ENCODE measurements at regions not wholly inside any gene's neighbourhood (a gene's known extent, or its start where the extent isn't known, plus 50 kb on each side); places are given as distances from the start of the nearest gene placed in this dataset.

GRCh38 chr11:25920356-25920755 is 411.6 kb upstream of the ANO3 start:
- Histone ChIP-seq H3K36me3 (replicated peaks) (no peaks in the 10 kb centered on the region), H3K27ac (no peak overlapping the region), H3K27me3 (replicated peaks) (no peaks in the 10 kb centered on the region), H3K4me3 (ENCODE audit: low read depth, low read length) (no peak overlapping the region)
- no peak for TF ChIP-seq CTCF (IDR thresholded peaks at IDR 0.05; ENCODE audit: low read depth, low read length, missing control alignments)
- in situ Hi-C loops (cut with HindIII; ENCODE audit: low pct_ligation_motif_present, low sequenced_read_pairs): no loop called here
- no peak for DNase-seq

- in situ Hi-C loops (cut with HindIII; ENCODE audit: low pct_ligation_motif_present, low sequenced_read_pairs): no loop called here
- Histone ChIP-seq H3K4me3 (ENCODE audit: low read depth, low read length) (no peak overlapping the region), H3K27ac (no peak overlapping the region), H3K27me3 (replicated peaks) (no peaks in the 10 kb centered on the region), H3K36me3 (replicated peaks) (no peaks in the 10 kb centered on the region)
- DNase-seq: no peak
- TF ChIP-seq CTCF (IDR thresholded peaks at IDR 0.05; ENCODE audit: low read depth, low read length, missing control alignments): no peak
These were observed 407.3 kb upstream of the ANO3 start for GRCh38 chr11:25924586-25924985.

- Histone ChIP-seq H3K4me3 (ENCODE audit: low read depth, low read length) (no peak overlapping the region), H3K36me3 (replicated peaks) (no peaks in the 10 kb centered on the region), H3K27me3 (replicated peaks) (no peaks in the 10 kb centered on the region), H3K27ac (no peak overlapping the region)
- no peak for TF ChIP-seq CTCF (IDR thresholded peaks at IDR 0.05; ENCODE audit: low read depth, low read length, missing control alignments)
- in situ Hi-C loops (cut with HindIII; ENCODE audit: low pct_ligation_motif_present, low sequenced_read_pairs): no loop called here
- no peak for DNase-seq
These were observed 406.6 kb upstream of the ANO3 start for GRCh38 chr11:25925359-25925758.

GRCh38 chr11:25927411-25927953 is 404.4 kb upstream of the ANO3 start:
- Histone ChIP-seq H3K4me3 (ENCODE audit: low read depth, low read length) (no peak overlapping the region), H3K27ac (no peak overlapping the region), H3K27me3 (replicated peaks) (no peaks in the 10 kb centered on the region), H3K36me3 (replicated peaks) (no peaks in the 10 kb centered on the region)
- in situ Hi-C loops (cut with HindIII; ENCODE audit: low pct_ligation_motif_present, low sequenced_read_pairs): no loop called here
- no peak for TF ChIP-seq CTCF (IDR thresholded peaks at IDR 0.05; ENCODE audit: low read depth, low read length, missing control alignments)
- DNase-seq: peak; percentile 9

- no peak overlapping the region for H3K4me3 ChIP-seq (ENCODE audit: low read depth, low read length)
- no peak for TF ChIP-seq CTCF (IDR thresholded peaks at IDR 0.05; ENCODE audit: low read depth, low read length, missing control alignments)
- in situ Hi-C loops (cut with HindIII; ENCODE audit: low pct_ligation_motif_present, low sequenced_read_pairs): no loop called here
- no peaks in the 10 kb centered on the region for H3K27me3 ChIP-seq (replicated peaks)
- no peaks in the 10 kb centered on the region for H3K36me3 ChIP-seq (replicated peaks)
- no peak overlapping the region for H3K27ac ChIP-seq
- DNase-seq: no peak
These were observed 403.9 kb upstream of the ANO3 start for GRCh38 chr11:25928076-25928475.

GRCh38 chr11:25938952-25939351 is 393.0 kb upstream of the ANO3 start:
- Histone ChIP-seq H3K27ac (no peak overlapping the region), H3K27me3 (replicated peaks) (no peaks in the 10 kb centered on the region), H3K36me3 (replicated peaks) (no peaks in the 10 kb centered on the region), H3K4me3 (ENCODE audit: low read depth, low read length) (no peak overlapping the region)
- in situ Hi-C loops (cut with HindIII; ENCODE audit: low pct_ligation_motif_present, low sequenced_read_pairs): no loop called here
- no peak for DNase-seq
- no peak for TF ChIP-seq CTCF (IDR thresholded peaks at IDR 0.05; ENCODE audit: low read depth, low read length, missing control alignments)

Data from brain microvascular endothelial cell (primary cell).